IPS DF 6.9 (cell line): ENCODE measurements at regions not wholly inside any gene's neighbourhood (a gene's known extent, or its start where the extent isn't known, plus 50 kb on each side); places are given as distances from the start of the nearest gene placed in this dataset.

Experiments
- DNase-seq: peaks from one replicate; pipeline ENCODE4 v3.0.0-alpha.2; 2013; ENCODE audit warnings: low read depth, low spot score
- H3K27ac ChIP-seq: one replicate; pipeline ENCODE4 v1.5.1; 2013; ENCODE audit warnings: low read length, control low read depth
- H3K27me3 ChIP-seq: 2 replicates; pipeline ENCODE4 v1.6.1; 2013; ENCODE audit warnings: mild to moderate bottlenecking, low read length; ENCODE audit not compliant: control insufficient read depth, insufficient read depth
- H3K36me3 ChIP-seq: 2 replicates; pipeline ENCODE4 v1.6.1; 2013; ENCODE audit warnings: low read length; ENCODE audit not compliant: control insufficient read depth, insufficient read depth
- H3K4me1 ChIP-seq: 2 replicates; pipeline ENCODE4 v1.6.1; 2013; ENCODE audit warnings: low read length; ENCODE audit not compliant: control insufficient read depth, insufficient read depth
- H3K4me3 ChIP-seq: 2 replicates; pipeline ENCODE4 v1.5.1; 2013; ENCODE audit warnings: mild to moderate bottlenecking, low read length
- H3K9me3 ChIP-seq: 2 replicates; pipeline ENCODE4 v1.6.1; 2013; ENCODE audit warnings: low read length, inconsistent platforms; ENCODE audit not compliant: control insufficient read depth, insufficient read depth
- WGBS: extraction: QIAGEN DNeasy Blood & Tissue Kit; methylation state at CpG from one replicate; pipeline ENCODE4 v1.1.7; 2013; ENCODE audit warnings: mixed read lengths, missing lambda C conversion rate; ENCODE audit not compliant: insufficient read length, insufficient coverage; 5-methylcytosine and 5-hydroxymethylcytosine counted together

GRCh38 chr3:30112902-30113484 lies 493.4 kb upstream of the TGFBR2 start:
- DNase-seq: no peak

GRCh38 chr3:30113906-30114305 lies 492.5 kb upstream of the TGFBR2 start:
- no peaks in the 10 kb centered on the region for H3K9me3 ChIP-seq
- no peaks in the 10 kb centered on the region for H3K4me1 ChIP-seq
- no peak for DNase-seq
- no peaks in the 10 kb centered on the region for H3K27me3 ChIP-seq
- WGBS: no CpG with 5 or more reads among the region's 3 CpGs
- no peaks in the 10 kb centered on the region for H3K36me3 ChIP-seq
- no peak overlapping the region for H3K27ac ChIP-seq
- H3K4me3 ChIP-seq: no peak overlapping the region

More at GRCh38 chr3:30112902-30113484, 493.4 kb upstream of the TGFBR2 start:
- Histone ChIP-seq H3K27ac (no peak overlapping the region), H3K36me3 (no peaks in the 10 kb centered on the region), H3K4me3 (no peak overlapping the region), H3K4me1 (no peaks in the 10 kb centered on the region), H3K9me3 (no peaks in the 10 kb centered on the region), H3K27me3 (no peaks in the 10 kb centered on the region)
- WGBS: no CpG with 5 or more reads among the region's 1 CpG

- no peaks in the 10 kb centered on the region for H3K27me3 ChIP-seq
- no CpG with 5 or more reads among the region's 2 CpGs for WGBS
- DNase-seq: no peak
- H3K27ac ChIP-seq: no peak overlapping the region
- H3K36me3 ChIP-seq: no peaks in the 10 kb centered on the region
- H3K4me3 ChIP-seq: no peak overlapping the region
- H3K4me1 ChIP-seq: no peaks in the 10 kb centered on the region
- H3K9me3 ChIP-seq: no peaks in the 10 kb centered on the region
These were observed 491.5 kb upstream of the TGFBR2 start for GRCh38 chr3:30114918-30115317.

- Histone ChIP-seq H3K27me3 (no peaks in the 10 kb centered on the region), H3K4me3 (no peak overlapping the region), H3K36me3 (no peaks in the 10 kb centered on the region), H3K4me1 (no peaks in the 10 kb centered on the region), H3K27ac (no peak overlapping the region), H3K9me3 (no peaks in the 10 kb centered on the region)
- WGBS: no CpG with 5 or more reads among the region's 1 CpG
- no peak for DNase-seq
These were observed 484.0 kb upstream of the TGFBR2 start for GRCh38 chr3:30122359-30122758.

GRCh38 chr3:30123224-30123623 lies 483.2 kb upstream of the TGFBR2 start:
- no peaks in the 10 kb centered on the region for H3K27me3 ChIP-seq
- no peaks in the 10 kb centered on the region for H3K36me3 ChIP-seq
- WGBS: no CpG with 5 or more reads among the region's 3 CpGs
- H3K9me3 ChIP-seq: no peaks in the 10 kb centered on the region
- no peaks in the 10 kb centered on the region for H3K4me1 ChIP-seq
- no peak for DNase-seq
- H3K4me3 ChIP-seq: no peak overlapping the region
- no peak overlapping the region for H3K27ac ChIP-seq

- Histone ChIP-seq H3K27ac (no peak overlapping the region), H3K9me3 (no peaks in the 10 kb centered on the region), H3K36me3 (no peaks in the 10 kb centered on the region), H3K4me3 (no peak overlapping the region), H3K4me1 (no peaks in the 10 kb centered on the region), H3K27me3 (no peaks in the 10 kb centered on the region)
- no CpG with 5 or more reads among the region's 1 CpG for WGBS
- DNase-seq: no peak
These were observed 482.6 kb upstream of the TGFBR2 start for GRCh38 chr3:30123755-30124154.

- Histone ChIP-seq H3K9me3 (no peaks in the 10 kb centered on the region), H3K36me3 (no peaks in the 10 kb centered on the region), H3K27me3 (no peaks in the 10 kb centered on the region), H3K4me1 (no peaks in the 10 kb centered on the region), H3K4me3 (no peak overlapping the region), H3K27ac (no peak overlapping the region)
- DNase-seq: peak; percentile 5
- no CpG with 5 or more reads among the region's 2 CpGs for WGBS
These were observed 481.7 kb upstream of the TGFBR2 start for GRCh38 chr3:30124435-30125370.

GRCh38 chr3:30129765-30130164 lies 476.6 kb upstream of the TGFBR2 start:
- no CpG with 5 or more reads among the region's 2 CpGs for WGBS
- H3K27me3 ChIP-seq: no peaks in the 10 kb centered on the region
- DNase-seq: no peak
- H3K27ac ChIP-seq: no peak overlapping the region
- H3K4me3 ChIP-seq: no peak overlapping the region
- H3K36me3 ChIP-seq: no peaks in the 10 kb centered on the region
- H3K9me3 ChIP-seq: no peaks in the 10 kb centered on the region
- H3K4me1 ChIP-seq: no peaks in the 10 kb centered on the region

DNA sequence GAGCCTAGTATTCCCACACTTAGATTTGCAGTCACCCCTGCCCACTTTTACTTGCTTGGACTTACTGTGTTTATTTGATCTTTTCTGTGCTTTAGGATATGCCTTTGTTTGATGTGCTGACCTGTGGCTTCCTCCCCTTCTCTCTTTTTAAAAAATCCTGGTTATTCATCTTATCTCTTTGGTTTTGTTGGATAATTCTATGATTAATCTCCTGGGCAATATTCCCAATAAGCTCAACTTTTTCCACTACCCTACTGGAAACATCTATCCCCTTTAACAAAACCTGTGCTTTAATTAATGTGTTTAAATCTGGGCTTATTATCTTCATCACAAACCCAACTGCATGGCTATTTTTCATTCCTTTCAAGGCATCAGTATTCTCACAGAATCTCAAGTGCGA lies 476.0 kb upstream of the TGFBR2 start:
- DNase-seq: no peak
- no CpG with 5 or more reads among the region's 1 CpG for WGBS
- Histone ChIP-seq H3K27ac (no peak overlapping the region), H3K36me3 (no peaks in the 10 kb centered on the region), H3K27me3 (no peaks in the 10 kb centered on the region), H3K4me3 (no peak overlapping the region), H3K4me1 (no peaks in the 10 kb centered on the region), H3K9me3 (no peaks in the 10 kb centered on the region)

GRCh38 chr3:30131191-30131590 lies 475.2 kb upstream of the TGFBR2 start:
- WGBS: no CpG with 5 or more reads among the region's 4 CpGs

More at GRCh38 chr3:30131191-30131590, 475.2 kb upstream of the TGFBR2 start:
- Histone ChIP-seq H3K4me3 (no peak overlapping the region), H3K27ac (no peak overlapping the region), H3K4me1 (no peaks in the 10 kb centered on the region), H3K27me3 (no peaks in the 10 kb centered on the region), H3K36me3 (no peaks in the 10 kb centered on the region), H3K9me3 (no peaks in the 10 kb centered on the region)
- no peak for DNase-seq
